HL-60 (cell line): ENCODE measurements at regions not wholly inside any gene's neighbourhood (a gene's known extent, or its start where the extent isn't known, plus 50 kb on each side); places are given as distances from the start of the nearest gene placed in this dataset.

Experiments used
- CTCF ChIP-seq: IDR thresholded peaks from one replicate; pipeline ENCODE4 v1.5.1; 2011; ENCODE audit warnings: low read length, control low read depth, inconsistent platforms; ENCODE audit not compliant: insufficient read depth
- GABPA ChIP-seq: IDR thresholded peaks from 2 replicates; pipeline ENCODE4 v1.6.1; 2012; ENCODE audit warnings: low read depth
- POLR2AphosphoS5 ChIP-seq: IDR thresholded peaks from 2 replicates; pipeline ENCODE4 v1.6.1; 2012; ENCODE audit warnings: low read depth
- REST ChIP-seq: IDR thresholded peaks from 2 replicates; pipeline ENCODE4 v1.6.1; 2012; ENCODE audit warnings: low read depth; ENCODE audit not compliant: insufficient replicate concordance
- SPI1 ChIP-seq: IDR thresholded peaks from 2 replicates; pipeline ENCODE4 v1.6.1; 2012; ENCODE audit warnings: low read depth, mild to moderate bottlenecking, borderline replicate concordance

- TF ChIP-seq CTCF (no peak), REST (no peak), SPI1 (no peak), POLR2AphosphoS5 (no peak), GABPA (no peak)
Observed at GRCh38 chr22:34108168-34108567, 187.9 kb upstream of the LARGE1 start.
